Astrocyte (in vitro differentiated cells and primary cell): ENCODE measurements at regions not wholly inside any gene's neighbourhood (a gene's known extent, or its start where the extent isn't known, plus 50 kb on each side); places are given as distances from the start of the nearest gene placed in this dataset.

Experiments used
- CTCF ChIP-seq: IDR thresholded peaks from 2 replicates; pipeline ENCODE4 v1.5.1; 2011; ENCODE audit warnings: low read depth, mild to moderate bottlenecking, inconsistent platforms, low read length, moderate library complexity; ENCODE audit not compliant: insufficient read depth
- EZH2 ChIP-seq: IDR thresholded peaks from 2 replicates; pipeline ENCODE4 v1.6.1; 2012; ENCODE audit warnings: mild to moderate bottlenecking, low read length, inconsistent platforms; ENCODE audit not compliant: insufficient read depth

DNA sequence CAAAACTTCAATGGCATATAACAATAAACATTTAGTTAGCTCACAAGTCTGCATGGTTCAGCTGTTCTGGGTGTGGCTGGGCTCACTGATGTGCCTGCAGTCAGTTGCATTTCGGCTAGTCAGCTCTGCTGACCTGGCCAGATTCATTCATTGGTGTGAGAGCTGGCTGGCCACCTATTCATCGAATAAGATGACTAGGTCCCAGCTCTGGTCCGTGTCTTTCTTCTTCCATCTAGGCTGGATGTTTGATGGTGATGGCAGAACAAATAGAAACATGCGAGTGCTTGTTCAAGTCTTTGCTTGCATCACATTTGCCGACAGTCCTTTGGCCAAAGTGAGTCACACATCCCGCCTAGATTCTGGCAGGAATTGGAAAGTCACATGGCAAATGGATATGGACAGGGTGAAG lies 203.3 kb upstream of the CRY1 start:
- TF ChIP-seq CTCF = no peak
- no peak for TF ChIP-seq EZH2
